ENCODE measurements at regions not wholly inside any gene's neighbourhood (a gene's known extent, or its start where the extent isn't known, plus 50 kb on each side); places are given as distances from the start of the nearest gene placed in this dataset.

GRCh38 chr6:165782134-165782533 lies 119.1 kb upstream of the PDE10A start:
- no peak for DNase-seq

GRCh38 chr6:165777680-165778079 lies 114.6 kb upstream of the PDE10A start:
- no peaks in the 10 kb centered on the region for H3K4me1 ChIP-seq
- H3K27me3 ChIP-seq: no peaks in the 10 kb centered on the region
- H3K4me3 ChIP-seq: no peak overlapping the region
- TF ChIP-seq CTCF (IDR thresholded peaks at IDR 0.05): no peak
- TF ChIP-seq POLR2A (IDR thresholded peaks at IDR 0.05): no peak
- H3K27ac ChIP-seq: no peak overlapping the region
- no peaks in the 10 kb centered on the region for H3K9me3 ChIP-seq
- no peaks in the 10 kb centered on the region for H3K36me3 ChIP-seq
- no peak for DNase-seq

More at GRCh38 chr6:165782134-165782533, 119.1 kb upstream of the PDE10A start:
- no peak for TF ChIP-seq POLR2A (IDR thresholded peaks at IDR 0.05)
- TF ChIP-seq CTCF (IDR thresholded peaks at IDR 0.05): no peak
- no peaks in the 10 kb centered on the region for H3K27me3 ChIP-seq
- no peak overlapping the region for H3K4me3 ChIP-seq
- H3K27ac ChIP-seq: no peak overlapping the region
- no peaks in the 10 kb centered on the region for H3K36me3 ChIP-seq
- H3K9me3 ChIP-seq: no peaks in the 10 kb centered on the region
- no peaks in the 10 kb centered on the region for H3K4me1 ChIP-seq

- Histone ChIP-seq H3K36me3 (no peaks in the 10 kb centered on the region), H3K4me3 (no peak overlapping the region), H3K9me3 (no peaks in the 10 kb centered on the region), H3K27me3 (no peaks in the 10 kb centered on the region), H3K27ac (no peak overlapping the region), H3K4me1 (no peaks in the 10 kb centered on the region)
- TF ChIP-seq CTCF (IDR thresholded peaks at IDR 0.05): no peak
- no peak for TF ChIP-seq POLR2A (IDR thresholded peaks at IDR 0.05)
- no peak for DNase-seq
Observed at GRCh38 chr6:165776691-165777090, 113.7 kb upstream of the PDE10A start.

GRCh38 chr6:165775721-165776120 lies 112.7 kb upstream of the PDE10A start:
- no peaks in the 10 kb centered on the region for H3K36me3 ChIP-seq
- H3K4me3 ChIP-seq: no peak overlapping the region
- TF ChIP-seq CTCF (IDR thresholded peaks at IDR 0.05): no peak
- no peak for TF ChIP-seq POLR2A (IDR thresholded peaks at IDR 0.05)
- DNase-seq: no peak
- no peaks in the 10 kb centered on the region for H3K27me3 ChIP-seq
- H3K27ac ChIP-seq: no peak overlapping the region
- no peaks in the 10 kb centered on the region for H3K4me1 ChIP-seq
- no peaks in the 10 kb centered on the region for H3K9me3 ChIP-seq

- Histone ChIP-seq H3K27ac (no peak overlapping the region), H3K27me3 (no peaks in the 10 kb centered on the region), H3K4me3 (no peak overlapping the region), H3K4me1 (no peaks in the 10 kb centered on the region), H3K9me3 (no peaks in the 10 kb centered on the region), H3K36me3 (no peaks in the 10 kb centered on the region)
- DNase-seq: no peak
- TF ChIP-seq POLR2A (IDR thresholded peaks at IDR 0.05) (no peak), CTCF (IDR thresholded peaks at IDR 0.05) (no peak)
Observed at GRCh38 chr6:165774903-165775601, 112.0 kb upstream of the PDE10A start.
